ENCODE measurements at regions not wholly inside any gene's neighbourhood (a gene's known extent, or its start where the extent isn't known, plus 50 kb on each side); places are given as distances from the start of the nearest gene placed in this dataset.

- DNase-seq (ENCODE audit: low read depth) = no peak
These were observed 98.1 kb upstream of the YPEL5 start for GRCh38 chr2:30048636-30049175.

GRCh38 chr2:30055548-30055947 lies 91.3 kb upstream of the YPEL5 start:
- DNase-seq (ENCODE audit: low read depth) = no peak

GRCh38 chr2:30060562-30060961 lies 86.2 kb upstream of the YPEL5 start:
- no peak for DNase-seq (ENCODE audit: low read depth)

GRCh38 chr2:30068067-30068466 lies 78.7 kb upstream of the YPEL5 start:
- no peak for DNase-seq (ENCODE audit: low read depth)

GRCh38 chr2:30072250-30072842 lies 74.5 kb upstream of the YPEL5 start:
- peak; percentile 56 for DNase-seq (ENCODE audit: low read depth)

- no peak for DNase-seq (ENCODE audit: low read depth)
These were observed 73.3 kb upstream of the YPEL5 start for GRCh38 chr2:30073523-30073922.

- DNase-seq (ENCODE audit: low read depth) = no peak
These were observed 72.8 kb upstream of the YPEL5 start for GRCh38 chr2:30074023-30074422.

- no peak for DNase-seq (ENCODE audit: low read depth)
These were observed 68.3 kb upstream of the YPEL5 start for GRCh38 chr2:30078521-30078920.

GRCh38 chr2:30084915-30085314 lies 61.9 kb upstream of the YPEL5 start:
- DNase-seq (ENCODE audit: low read depth) = no peak

- no peak for DNase-seq (ENCODE audit: low read depth)
These were observed 57.6 kb upstream of the YPEL5 start for GRCh38 chr2:30089171-30089570.

GRCh38 chr2:30095402-30095801 lies 51.4 kb upstream of the YPEL5 start:
- no peak for DNase-seq (ENCODE audit: low read depth)

GRCh38 chr2:30096451-30096850 lies 50.4 kb upstream of the YPEL5 start:
- DNase-seq (ENCODE audit: low read depth) = no peak

All from fibroblast of gingiva (primary cell).